GM21717 (cell line): ENCODE measurements at regions not wholly inside any gene's neighbourhood (a gene's known extent, or its start where the extent isn't known, plus 50 kb on each side); places are given as distances from the start of the nearest gene placed in this dataset.
"Not testable (repeated sequence)": the region's sequence is repeated elsewhere in the genome, so short reads cannot be mapped to it uniquely, and the experiment has no call there.

ENCODE experiments used
- ATAC-seq: cut with Tn5 transposase; IDR thresholded peaks from one replicate; pipeline ENCODE4 v1.9.1; 2021; ENCODE audit warnings: mild to moderate bottlenecking, moderate library complexity; ENCODE audit not compliant: unreplicated experiment

- ATAC-seq: no peak
These were observed 147.4 kb downstream of the TENT5C start for GRCh38 chr1:117753232-117753631.

- no peak for ATAC-seq
These were observed 147.8 kb downstream of the TENT5C start for GRCh38 chr1:117753652-117754051.

GRCh38 chr1:117754061-117754969, 148.5 kb downstream of the TENT5C start:
- no peak for ATAC-seq

- ATAC-seq: no peak
These were observed 151.8 kb downstream of the TENT5C start for GRCh38 chr1:117757668-117758067.

GRCh38 chr1:117758444-117759316, 152.8 kb downstream of the TENT5C start:
- ATAC-seq: peak; percentile 64

GRCh38 chr1:117759535-117759934, 153.7 kb downstream of the TENT5C start:
- no peak for ATAC-seq

GRCh38 chr1:117760069-117760468, 154.2 kb downstream of the TENT5C start:
- no peak for ATAC-seq

- ATAC-seq: no peak
These were observed 154.6 kb downstream of the TENT5C start for GRCh38 chr1:117760485-117760884.

GRCh38 chr1:117767756-117768155, 161.7 kb downstream of the GDAP2 start:
- not testable (repeated sequence) for ATAC-seq

GRCh38 chr1:117770981-117771531, 158.4 kb downstream of the GDAP2 start:
- ATAC-seq: no peak

- ATAC-seq: no peak
These were observed 150.1 kb downstream of the GDAP2 start for GRCh38 chr1:117779364-117779763.

GRCh38 chr1:117780687-117781475, 148.5 kb downstream of the GDAP2 start:
- ATAC-seq: no peak

- ATAC-seq: no peak
These were observed 147.4 kb downstream of the GDAP2 start for GRCh38 chr1:117782056-117782455.

- ATAC-seq: no peak
These were observed 145.6 kb downstream of the GDAP2 start for GRCh38 chr1:117783606-117784396.

- ATAC-seq: no peak
These were observed 141.4 kb downstream of the GDAP2 start for GRCh38 chr1:117788014-117788413.

GRCh38 chr1:117793413-117793812, 136.0 kb downstream of the GDAP2 start:
- no peak for ATAC-seq

GRCh38 chr1:117794073-117794472, 135.3 kb downstream of the GDAP2 start:
- no peak for ATAC-seq

GRCh38 chr1:117795190-117795589, 134.2 kb downstream of the GDAP2 start:
- no peak for ATAC-seq

- ATAC-seq: no peak
These were observed 133.6 kb downstream of the GDAP2 start for GRCh38 chr1:117795792-117796191.

- no peak for ATAC-seq
These were observed 133.2 kb downstream of the GDAP2 start for GRCh38 chr1:117796226-117796625.
